ENCODE measurements at regions not wholly inside any gene's neighbourhood (a gene's known extent, or its start where the extent isn't known, plus 50 kb on each side); places are given as distances from the start of the nearest gene placed in this dataset.

DNA sequence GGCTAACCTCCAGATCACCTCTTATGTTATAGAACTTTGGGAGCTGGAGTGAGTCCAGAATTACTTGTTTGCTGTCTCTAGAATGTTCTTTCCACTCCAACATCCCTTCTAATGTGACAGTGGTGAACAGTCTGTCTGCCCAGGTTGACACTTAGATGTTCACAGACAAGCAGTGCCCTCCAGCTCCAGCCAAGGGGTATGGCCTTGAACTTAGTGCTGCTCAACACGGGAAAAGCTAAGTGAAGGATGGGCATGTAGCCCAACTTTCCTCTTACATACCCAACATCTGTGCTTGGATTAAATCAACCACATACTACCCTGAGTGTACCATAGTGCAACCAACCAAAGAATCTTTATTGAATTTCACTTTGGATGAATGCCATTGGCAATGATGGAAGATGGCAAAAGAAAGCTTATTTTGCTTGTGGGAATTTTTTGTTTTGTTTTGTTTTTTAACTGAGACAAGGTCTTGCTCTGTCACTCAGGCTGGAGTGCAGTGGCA, 201.2 kb downstream of the NXNL2 start:
- TF ChIP-seq ESRRA (CRISPR knock-in tag; IDR thresholded peaks at IDR 0.05; ENCODE audit: borderline replicate concordance) (no peak), SP1 (CRISPR knock-in tag; conservative IDR thresholded peaks at IDR 0.05) (no peak), CTCF (IDR thresholded peaks at IDR 0.05) (no peak), IRF2 (CRISPR knock-in tag; IDR thresholded peaks at IDR 0.05; ENCODE audit: borderline replicate concordance, low read depth) (no peak), NFE2L1 (CRISPR knock-in tag; IDR thresholded peaks at IDR 0.05) (no peak), CREB1 (CRISPR knock-in tag; IDR thresholded peaks at IDR 0.05) (no peak), ZNF138 (CRISPR knock-in tag; conservative IDR thresholded peaks at IDR 0.05) (no peak), ZNF317 (CRISPR knock-in tag; IDR thresholded peaks at IDR 0.05; ENCODE audit: borderline replicate concordance, low read depth) (no peak), FOXK1 (CRISPR knock-in tag; IDR thresholded peaks at IDR 0.05) (no peak), TEAD1 (CRISPR knock-in tag; IDR thresholded peaks at IDR 0.05) (no peak)
- TF ChIP-seq, protein P1, sequence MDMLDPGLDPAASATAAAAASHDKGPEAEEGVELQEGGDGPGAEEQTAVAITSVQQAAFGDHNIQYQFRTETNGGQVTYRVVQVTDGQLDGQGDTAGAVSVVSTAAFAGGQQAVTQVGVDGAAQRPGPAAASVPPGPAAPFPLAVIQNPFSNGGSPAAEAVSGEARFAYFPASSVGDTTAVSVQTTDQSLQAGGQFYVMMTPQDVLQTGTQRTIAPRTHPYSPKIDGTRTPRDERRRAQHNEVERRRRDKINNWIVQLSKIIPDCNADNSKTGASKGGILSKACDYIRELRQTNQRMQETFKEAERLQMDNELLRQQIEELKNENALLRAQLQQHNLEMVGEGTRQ (CRISPR knock-in tag; IDR thresholded peaks at IDR 0.05) = no peak
- TF ChIP-seq, protein P2, sequence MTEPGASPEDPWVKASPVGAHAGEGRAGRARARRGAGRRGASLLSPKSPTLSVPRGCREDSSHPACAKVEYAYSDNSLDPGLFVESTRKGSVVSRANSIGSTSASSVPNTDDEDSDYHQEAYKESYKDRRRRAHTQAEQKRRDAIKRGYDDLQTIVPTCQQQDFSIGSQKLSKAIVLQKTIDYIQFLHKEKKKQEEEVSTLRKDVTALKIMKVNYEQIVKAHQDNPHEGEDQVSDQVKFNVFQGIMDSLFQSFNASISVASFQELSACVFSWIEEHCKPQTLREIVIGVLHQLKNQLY (CRISPR knock-in tag; IDR thresholded peaks at IDR 0.05) = no peak

All from WTC11 (cell line).